K562 (cell line): ENCODE measurements at regions not wholly inside any gene's neighbourhood (a gene's known extent, or its start where the extent isn't known, plus 50 kb on each side); places are given as distances from the start of the nearest gene placed in this dataset.

ENCODE experiments used
- ATAC-seq: fragments of 200-7000 bp; cut with Tn5 transposase; 3 replicates; pipeline ENCODE4 v1.9.1; 2020; ENCODE audit warnings: moderate library complexity
- BruUV-seq: library from RNA; stranded (reverse); fragments of 400-500 nt; replicated peaks from 2 replicates; lab custom pipeline; 2021; lab: Mats Ljungman, UMichigan
- CTCF ChIA-PET: fragments of 300-600 bp; formaldehyde crosslinking; extraction: SDS; loops from one replicate; lab custom pipeline; 2021; ENCODE audit warnings: low intra/inter-chr PET ratio; lab: Yijun Ruan, JAX
- POLR2A ChIA-PET: fragments of 300-600, 350-650 bp; sonication (Branson Sonifier 250); formaldehyde crosslinking; extraction: SDS; loops from one replicate; lab custom pipeline; 2021; ENCODE audit warnings: antibody characterized with exemption, inconsistent platforms; lab: Yijun Ruan, JAX
- DNase-seq, 4 experiments: peaks; one replicate each; pipeline versions ENCODE4 v3.0.0 to v3.0.0-alpha.2; 2011 to 2018; ENCODE audit warnings: low spot score in 3 of 4, mixed read lengths in 3 of 4; ENCODE audit errors: extremely low read depth in 1 of 4
- FAIRE-seq: peaks from 2 replicates; lab custom pipeline; 2011; peaks lifted over from hg19 to GRCh38; lab: Jason Lieb, UNC
- H2AFZ ChIP-seq: 2 replicates; pipeline ENCODE4 v1.6.0; 2011; ENCODE audit warnings: low read depth, low read length, control low read depth, inconsistent platforms
- H3K27ac ChIP-seq: fragments of 200-600 bp; 3 replicates; pipeline ENCODE4 v1.8.0; 2011; ENCODE audit warnings: low read depth, mild to moderate bottlenecking, control low read depth, inconsistent platforms, low read length, moderate library complexity, mixed read lengths; ENCODE audit errors: extremely low read depth
- H3K27me3 ChIP-seq, 2 experiments: fragments of 300-600 bp in 1 of 2; 2 replicates in 1 of 2; 3 replicates in 1 of 2; pipeline versions ENCODE4 v1.6.0 to v1.8.0; 2011; ENCODE audit warnings: inconsistent platforms in 2 of 2, low read length in 2 of 2, mild to moderate bottlenecking in 1 of 2, mixed read lengths in 1 of 2, moderate library complexity in 1 of 2; ENCODE audit not compliant: control insufficient read depth in 2 of 2, insufficient read depth in 2 of 2
- H3K36me3 ChIP-seq: fragments of 300-600 bp; 3 replicates; pipeline ENCODE4 v1.8.0; 2011; ENCODE audit warnings: mild to moderate bottlenecking, low read length, inconsistent platforms; ENCODE audit not compliant: control insufficient read depth, insufficient read depth
- H3K4me1 ChIP-seq, 2 experiments: fragments of 200-600 bp in 1 of 2; replicated peaks in 1 of 2; 2 replicates in 1 of 2; 3 replicates in 1 of 2; pipeline versions ENCODE4 v1.5.1 to v1.8.0; 2011; ENCODE audit warnings: inconsistent platforms in 2 of 2, low read length in 2 of 2, mild to moderate bottlenecking in 1 of 2, mixed read lengths in 1 of 2, moderate library complexity in 1 of 2; ENCODE audit not compliant: control insufficient read depth in 2 of 2, insufficient read depth in 2 of 2
- H3K4me2 ChIP-seq: 2 replicates; pipeline ENCODE4 v1.6.1; 2011; ENCODE audit warnings: low read length, control low read depth, inconsistent platforms, mixed read lengths; ENCODE audit not compliant: insufficient read depth
- H3K4me3 ChIP-seq: fragments of 200-600 bp; sonication (generic), shearing (Covaris generic); 2 replicates; pipeline ENCODE4 v1.5.1; 2016; ENCODE audit warnings: control low read depth, inconsistent platforms
- H3K79me2 ChIP-seq: fragments of 200-600 bp; 3 replicates; pipeline ENCODE4 v1.8.0; 2011; ENCODE audit warnings: low read length, inconsistent platforms; ENCODE audit not compliant: control insufficient read depth, insufficient read depth
- H3K9ac ChIP-seq, 2 experiments: 2 replicates each; pipeline versions ENCODE4 v1.6.0 to v1.6.1; 2011; ENCODE audit warnings: low read depth in 2 of 2, low read length in 2 of 2, control low read depth in 1 of 2, inconsistent platforms in 1 of 2, mild to moderate bottlenecking in 1 of 2, mixed read lengths in 1 of 2; ENCODE audit not compliant: insufficient read depth in 1 of 2
- H3K9me1 ChIP-seq: one replicate; pipeline ENCODE4 v1.6.0; 2011; ENCODE audit warnings: inconsistent platforms, mild to moderate bottlenecking, low read length, moderate library complexity; ENCODE audit not compliant: control insufficient read depth, insufficient read depth
- H3K9me3 ChIP-seq: replicated peaks from 2 replicates; pipeline ENCODE4 v1.5.1; 2011; ENCODE audit warnings: low read depth, low read length, inconsistent platforms; ENCODE audit not compliant: control insufficient read depth, insufficient read depth
- H4K20me1 ChIP-seq: replicated peaks from 2 replicates; pipeline ENCODE4 v1.6.1; 2011; ENCODE audit warnings: low read length, inconsistent platforms, mixed read lengths; ENCODE audit not compliant: control insufficient read depth, insufficient read depth
- CBX1 ChIP-seq: sonication (generic); IDR thresholded peaks from 2 replicates; pipeline ENCODE4 v1.6.1; 2016; ENCODE audit warnings: antibody characterized with exemption, low read depth, mild to moderate bottlenecking
- CREB1 ChIP-seq, 2 experiments: sonication (generic) in 1 of 2; formaldehyde crosslinking in 1 of 2; IDR thresholded peaks; 2 replicates each; pipeline versions ENCODE4 v1.6.1 to v1.8.0; 2012 to 2022; ENCODE audit warnings: inconsistent platforms in 1 of 2, mild to moderate bottlenecking in 1 of 2, missing genetic modification reagents in 1 of 2, moderate library complexity in 1 of 2
- FUS ChIP-seq: fragments of 200-400 bp; formaldehyde crosslinking; optimal IDR thresholded peaks from 2 replicates; pipeline ENCODE3; 2017; ENCODE audit warnings: low read depth, low read length
- GTF2F1 ChIP-seq: IDR thresholded peaks from 2 replicates; pipeline ENCODE4 v1.6.1; 2011; ENCODE audit warnings: low read depth, low read length, improper control_type of control experiment
- MAFK ChIP-seq: IDR thresholded peaks from 2 replicates; pipeline ENCODE4 v1.6.1; 2011; ENCODE audit warnings: low read length, improper control_type of control experiment
- NFRKB ChIP-seq: fragments of 450-650 bp; IDR thresholded peaks from 2 replicates; pipeline ENCODE4 v1.6.1; 2016; ENCODE audit warnings: low read depth
- SP1 ChIP-seq: sonication (generic); formaldehyde crosslinking; IDR thresholded peaks from 2 replicates; pipeline ENCODE4 v1.8.1; 2022; ENCODE audit warnings: mild to moderate bottlenecking, missing genetic modification reagents
- SPI1 ChIP-seq: IDR thresholded peaks from 2 replicates; pipeline ENCODE4 v1.6.1; 2011; ENCODE audit warnings: low read depth, low read length, control low read depth, borderline replicate concordance
- THRAP3 ChIP-seq: fragments of 450-650 bp; IDR thresholded peaks from 2 replicates; pipeline ENCODE4 v1.6.1; 2016; ENCODE audit warnings: mild to moderate bottlenecking, inconsistent platforms, borderline replicate concordance
- ZNF134 ChIP-seq: fragments of 250-450 bp; sonication (Bioruptor Pico); conservative IDR thresholded peaks from 2 replicates; pipeline ENCODE4 v1.4.0; 2020
- ZNF175 ChIP-seq: fragments of 200-800 bp; sonication (Bioruptor generic); IDR thresholded peaks from 2 replicates; pipeline ENCODE4 v1.6.1; 2016; ENCODE audit warnings: low read depth, mild to moderate bottlenecking, missing genetic modification characterization, missing compliant biosample characterization
- ZNF212 ChIP-seq: fragments of 450-650 bp; formaldehyde crosslinking; IDR thresholded peaks from 2 replicates; pipeline ENCODE4 v1.4.0; 2020; ENCODE audit warnings: mild to moderate bottlenecking
- WGBS: fragments of 100-300 bp; shearing (Covaris generic); methylation state at CpG from one replicate; pipeline ENCODE4 v1.1.6; 2016; ENCODE audit warnings: low coverage, mixed read lengths; ENCODE audit not compliant: insufficient coverage; ENCODE audit errors: missing lambda C conversion rate; 5-methylcytosine and 5-hydroxymethylcytosine counted together
- in situ Hi-C: fragments of 300-500 bp; cut with MboI; formaldehyde crosslinking; loops from 4 replicates; pipeline ENCODE4 v1.15.0; 2018; ENCODE audit warnings: inconsistent platforms, mixed read lengths
- intact Hi-C: fragments of 100-400 bp; cut with micrococcal nuclease; formaldehyde crosslinking; loops from 2 replicates; pipeline ENCODE4 v1.14.2; 2022
- TF ChIP-seq, protein P1 (sequence below): fragments of 250-450 bp; sonication (Bioruptor Pico); IDR thresholded peaks from 2 replicates; pipeline ENCODE4 v1.5.0; 2021
- TF ChIP-seq, protein P2 (sequence below): fragments of 250-450 bp; sonication (Bioruptor Pico); IDR thresholded peaks from 2 replicates; pipeline ENCODE4 v1.5.0; 2022; ENCODE audit warnings: mild to moderate bottlenecking

DNA sequence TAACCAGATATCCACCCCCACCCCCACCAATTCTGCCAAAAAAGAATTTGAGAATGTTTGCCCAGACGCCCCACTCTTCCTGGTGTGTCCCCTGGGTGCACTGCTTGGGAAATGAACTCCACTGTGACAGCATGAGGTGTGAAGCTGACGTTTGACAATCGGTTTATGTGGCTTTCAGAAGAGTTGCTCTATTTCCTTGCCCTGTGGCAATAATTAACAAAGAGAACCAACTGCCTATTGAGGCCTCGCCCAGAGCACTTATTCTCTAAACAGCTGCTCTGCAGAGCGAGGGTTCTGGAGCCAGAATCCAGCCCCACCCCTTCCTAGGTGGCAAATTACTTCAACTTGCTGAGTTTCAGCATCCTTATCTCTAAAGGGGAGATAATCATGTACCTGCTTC, 115.8 kb upstream of the SIX3 start:
- no peak for DNase-seq
- H4K20me1 ChIP-seq = no peaks in the 10 kb centered on the region
- POLR2A ChIA-PET = interaction anchor here (0.7 kb wide), 1 partner anchor 127 kb away, joined by 3 read pairs; no protein-coding TSS in a partner anchor
- intact Hi-C loops = no loop called here
- H3K9me1 ChIP-seq = no peaks in the 10 kb centered on the region
- TF ChIP-seq GTF2F1 (no peak), ZNF212 (CRISPR knock-in tag) (no peak), THRAP3 (no peak), FUS (no peak), ZNF175 (CRISPR knock-in tag) (no peak), SP1 (no peak), NFRKB (no peak), SPI1 (no peak), ZNF134 (CRISPR knock-in tag) (no peak), CBX1 (no peak), CREB1 (IDR thresholded peaks at IDR 0.05) (no peak), CREB1 (CRISPR knock-in tag; IDR thresholded peaks at IDR 0.05) (no peak), MAFK (no peak)
- TF ChIP-seq, protein P1, sequence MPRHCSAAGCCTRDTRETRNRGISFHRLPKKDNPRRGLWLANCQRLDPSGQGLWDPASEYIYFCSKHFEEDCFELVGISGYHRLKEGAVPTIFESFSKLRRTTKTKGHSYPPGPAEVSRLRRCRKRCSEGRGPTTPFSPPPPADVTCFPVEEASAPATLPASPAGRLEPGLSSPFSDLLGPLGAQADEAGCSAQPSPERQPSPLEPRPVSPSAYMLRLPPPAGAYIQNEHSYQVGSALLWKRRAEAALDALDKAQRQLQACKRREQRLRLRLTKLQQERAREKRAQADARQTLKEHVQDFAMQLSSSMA = no peak
- TF ChIP-seq, protein P2, sequence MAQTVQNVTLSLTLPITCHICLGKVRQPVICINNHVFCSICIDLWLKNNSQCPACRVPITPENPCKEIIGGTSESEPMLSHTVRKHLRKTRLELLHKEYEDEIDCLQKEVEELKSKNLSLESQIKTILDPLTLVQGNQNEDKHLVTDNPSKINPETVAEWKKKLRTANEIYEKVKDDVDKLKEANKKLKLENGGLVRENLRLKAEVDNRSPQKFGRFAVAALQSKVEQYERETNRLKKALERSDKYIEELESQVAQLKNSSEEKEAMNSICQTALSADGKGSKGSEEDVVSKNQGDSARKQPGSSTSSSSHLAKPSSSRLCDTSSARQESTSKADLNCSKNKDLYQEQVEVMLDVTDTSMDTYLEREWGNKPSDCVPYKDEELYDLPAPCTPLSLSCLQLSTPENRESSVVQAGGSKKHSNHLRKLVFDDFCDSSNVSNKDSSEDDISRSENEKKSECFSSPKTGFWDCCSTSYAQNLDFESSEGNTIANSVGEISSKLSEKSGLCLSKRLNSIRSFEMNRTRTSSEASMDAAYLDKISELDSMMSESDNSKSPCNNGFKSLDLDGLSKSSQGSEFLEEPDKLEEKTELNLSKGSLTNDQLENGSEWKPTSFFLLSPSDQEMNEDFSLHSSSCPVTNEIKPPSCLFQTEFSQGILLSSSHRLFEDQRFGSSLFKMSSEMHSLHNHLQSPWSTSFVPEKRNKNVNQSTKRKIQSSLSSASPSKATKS (CRISPR knock-in tag) = no peak
- no peaks in the 10 kb centered on the region; a peak in 1 of 5 replicates for H3K4me1 ChIP-seq
- peaks cover 11 to 36% of the 10 kb centered on the region in 2 experiments for H3K27me3 ChIP-seq
- in situ Hi-C loops = no loop called here
- H3K9me3 ChIP-seq = no peaks in the 10 kb centered on the region
- 0% methylated on average over 5 of the region's 5 CpGs for WGBS
- H3K4me3 ChIP-seq = no peak overlapping the region
- no peak overlapping the region for H3K4me2 ChIP-seq
- BruUV-seq = no TSS peak
- H2AFZ ChIP-seq = no peak overlapping the region
- no peaks in the 10 kb centered on the region for H3K36me3 ChIP-seq
- ATAC-seq = no peak
- H3K27ac ChIP-seq = no peak overlapping the region
- no peaks in the 10 kb centered on the region for H3K79me2 ChIP-seq
- CTCF ChIA-PET = interaction anchor here (0.7 kb wide), 1 partner anchor 40 kb away, joined by 3 read pairs; no protein-coding TSS in a partner anchor
- no peak for FAIRE-seq
- no peak overlapping the region for H3K9ac ChIP-seq
